ENCODE measurements at regions not wholly inside any gene's neighbourhood (a gene's known extent, or its start where the extent isn't known, plus 50 kb on each side); places are given as distances from the start of the nearest gene placed in this dataset.

DNA sequence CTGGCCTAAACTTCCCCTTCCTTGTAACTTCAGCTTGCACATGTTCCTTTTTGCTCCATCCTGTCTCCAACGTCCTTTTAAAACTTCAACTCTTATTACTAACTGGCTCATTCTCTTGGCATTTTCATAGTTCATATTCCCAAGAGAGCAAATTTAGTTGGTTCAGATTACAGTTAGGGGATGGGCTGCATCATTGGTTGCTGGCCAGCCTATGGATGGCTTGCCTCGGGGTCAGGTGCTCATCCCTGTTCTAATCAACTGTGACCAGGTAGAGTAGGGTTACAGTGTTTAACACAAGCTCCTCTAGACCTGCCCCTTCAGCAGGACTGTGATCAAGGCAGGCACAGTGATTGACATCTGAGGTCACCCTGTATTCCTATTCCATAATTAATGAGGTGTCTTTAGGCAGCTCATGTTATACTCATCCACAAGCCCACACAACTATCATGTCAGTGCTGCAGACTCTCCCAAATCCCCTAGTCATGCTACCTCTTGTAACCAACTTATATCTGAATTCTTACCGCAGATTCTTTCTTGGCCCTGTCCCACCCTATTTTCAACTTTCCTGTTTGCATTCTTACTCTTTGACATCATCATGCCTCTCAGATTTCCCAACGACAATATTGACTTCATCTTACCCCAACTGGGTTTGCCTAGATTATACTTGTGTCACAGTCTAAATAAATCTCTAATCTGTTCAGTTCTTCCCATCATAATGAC, 293.3 kb downstream of the MTX2 start:
- peaks cover 0 to 2% of the 10 kb centered on the region in 2 donors for H3K27me3 ChIP-seq (ENCODE audit: control insufficient read depth in 2 of 2, insufficient read depth in 2 of 2, low read length in 2 of 2)
- H3K27ac ChIP-seq (ENCODE audit: low read depth in 2 of 2, low read length in 2 of 2), result no peak overlapping the region
- no peak overlapping the region for H3K9ac ChIP-seq (ENCODE audit: low read depth in 1 of 2, low read length in 2 of 2)
- no peaks in the 10 kb centered on the region for H3K36me3 ChIP-seq (ENCODE audit: control insufficient read depth in 2 of 2, insufficient read depth in 2 of 2, low read length in 2 of 2)
- no peaks in the 10 kb centered on the region for H3K4me1 ChIP-seq (ENCODE audit: control insufficient read depth in 2 of 2, insufficient read depth in 2 of 2, low read length in 2 of 2)
- no peak overlapping the region for H3K4me3 ChIP-seq (ENCODE audit: low read length in 2 of 2)
- H3K9me3 ChIP-seq (ENCODE audit: control insufficient read depth in 2 of 2, low read length in 2 of 2), result no peaks in the 10 kb centered on the region

DNA sequence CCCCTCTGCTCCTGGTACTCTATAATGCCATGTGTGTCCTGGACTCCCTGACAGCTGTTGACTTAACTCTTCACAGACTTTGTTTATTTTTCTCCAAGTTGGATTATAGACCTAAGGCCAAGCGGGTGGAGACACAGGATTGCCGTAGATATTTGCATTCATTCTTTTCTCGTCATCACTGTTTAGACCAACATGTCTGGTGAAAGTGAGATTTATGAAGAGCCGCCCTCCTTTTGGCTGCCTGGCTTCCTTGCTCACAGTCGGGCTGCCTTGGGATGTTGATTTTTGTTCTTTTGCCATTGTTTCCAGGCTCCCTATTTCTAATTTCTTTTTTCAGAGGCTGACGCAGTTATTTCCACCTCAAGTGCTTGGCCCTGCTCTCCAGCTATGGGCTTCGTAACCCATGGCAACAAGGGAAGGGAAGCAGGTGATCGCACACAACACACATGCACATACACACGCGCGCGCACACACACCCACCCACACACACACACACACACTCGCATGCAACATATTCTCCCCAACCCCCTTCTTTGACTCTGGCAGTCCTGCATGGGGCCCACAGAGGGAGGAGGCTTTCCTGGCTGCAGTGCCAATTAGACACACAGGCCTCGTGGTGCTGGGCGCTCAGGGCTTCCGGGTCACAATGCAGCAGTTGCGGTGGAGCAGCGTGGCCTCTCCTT, 296.5 kb downstream of the MTX2 start:
- H3K27ac ChIP-seq (ENCODE audit: low read depth in 2 of 2, low read length in 2 of 2), result peak overlapping the region in 1 of 2 donors; percentile 14

DNA sequence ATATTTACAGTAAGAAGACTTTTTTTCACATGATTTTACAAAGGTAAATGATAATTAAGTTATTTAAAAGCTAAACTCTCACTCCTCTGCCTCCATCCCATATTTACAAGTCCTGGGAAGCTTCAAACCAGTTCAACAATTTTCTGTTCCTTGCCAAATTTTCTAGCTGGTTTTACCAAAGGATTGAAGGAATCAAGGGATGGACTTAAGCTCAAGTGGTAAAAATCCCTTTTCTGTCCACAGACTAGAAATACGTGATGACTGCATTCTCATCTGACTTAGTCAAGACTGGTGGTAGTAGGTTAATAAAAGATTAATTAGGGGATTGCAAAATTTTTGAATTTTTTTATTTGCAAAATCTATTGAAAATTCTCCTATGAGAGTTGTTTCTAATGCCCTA, 297.3 kb downstream of the MTX2 start:
- no peak overlapping the region for H3K4me3 ChIP-seq (ENCODE audit: low read length in 2 of 2)
- no peak overlapping the region for H3K27ac ChIP-seq (ENCODE audit: low read depth in 2 of 2, low read length in 2 of 2)

More for the DNA sequence above, 296.5 kb downstream of the MTX2 start:
- H3K27me3 ChIP-seq (ENCODE audit: control insufficient read depth in 2 of 2, insufficient read depth in 2 of 2, low read length in 2 of 2), result no peaks in the 10 kb centered on the region
- no peaks in the 10 kb centered on the region for H3K36me3 ChIP-seq (ENCODE audit: control insufficient read depth in 2 of 2, insufficient read depth in 2 of 2, low read length in 2 of 2)
- no peak overlapping the region for H3K4me3 ChIP-seq (ENCODE audit: low read length in 2 of 2)
- H3K9me3 ChIP-seq (ENCODE audit: control insufficient read depth in 2 of 2, low read length in 2 of 2), result no peaks in the 10 kb centered on the region
- no peak overlapping the region for H3K9ac ChIP-seq (ENCODE audit: low read depth in 1 of 2, low read length in 2 of 2)
- no peaks in the 10 kb centered on the region for H3K4me1 ChIP-seq (ENCODE audit: control insufficient read depth in 2 of 2, insufficient read depth in 2 of 2, low read length in 2 of 2)

DNA sequence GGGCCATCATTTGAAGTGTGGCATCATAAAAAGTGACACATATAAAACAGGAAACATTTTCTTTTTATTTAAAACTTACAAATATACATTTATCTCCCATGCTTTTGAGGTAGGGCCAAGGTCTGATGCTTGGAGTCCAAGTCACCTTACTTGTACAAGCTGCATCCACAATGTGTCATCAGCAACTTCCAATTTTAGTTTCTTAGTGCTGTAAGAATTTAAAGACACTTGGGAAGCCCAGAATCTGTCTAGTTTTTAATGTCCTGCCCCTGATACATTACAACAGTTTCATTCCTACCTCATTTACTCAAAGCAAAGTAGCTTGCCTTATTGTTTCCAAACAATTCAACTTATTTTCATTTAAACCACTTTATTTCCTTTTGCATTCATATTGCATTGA, 297.7 kb downstream of the MTX2 start:
- H3K36me3 ChIP-seq (ENCODE audit: control insufficient read depth in 2 of 2, insufficient read depth in 2 of 2, low read length in 2 of 2), result no peaks in the 10 kb centered on the region
- H3K27me3 ChIP-seq (ENCODE audit: control insufficient read depth in 2 of 2, insufficient read depth in 2 of 2, low read length in 2 of 2), result no peaks in the 10 kb centered on the region
- no peak overlapping the region for H3K4me3 ChIP-seq (ENCODE audit: low read length in 2 of 2)
- no peak overlapping the region for H3K27ac ChIP-seq (ENCODE audit: low read depth in 2 of 2, low read length in 2 of 2)
- H3K9me3 ChIP-seq (ENCODE audit: control insufficient read depth in 2 of 2, low read length in 2 of 2), result no peaks in the 10 kb centered on the region
- no peak overlapping the region for H3K9ac ChIP-seq (ENCODE audit: low read depth in 1 of 2, low read length in 2 of 2)
- H3K4me1 ChIP-seq (ENCODE audit: control insufficient read depth in 2 of 2, insufficient read depth in 2 of 2, low read length in 2 of 2), result no peaks in the 10 kb centered on the region

More for the DNA sequence above, 297.3 kb downstream of the MTX2 start:
- H3K4me1 ChIP-seq (ENCODE audit: control insufficient read depth in 2 of 2, insufficient read depth in 2 of 2, low read length in 2 of 2), result no peaks in the 10 kb centered on the region
- no peaks in the 10 kb centered on the region for H3K27me3 ChIP-seq (ENCODE audit: control insufficient read depth in 2 of 2, insufficient read depth in 2 of 2, low read length in 2 of 2)
- H3K9ac ChIP-seq (ENCODE audit: low read depth in 1 of 2, low read length in 2 of 2), result no peak overlapping the region
- H3K36me3 ChIP-seq (ENCODE audit: control insufficient read depth in 2 of 2, insufficient read depth in 2 of 2, low read length in 2 of 2), result no peaks in the 10 kb centered on the region
- no peaks in the 10 kb centered on the region for H3K9me3 ChIP-seq (ENCODE audit: control insufficient read depth in 2 of 2, low read length in 2 of 2)

DNA sequence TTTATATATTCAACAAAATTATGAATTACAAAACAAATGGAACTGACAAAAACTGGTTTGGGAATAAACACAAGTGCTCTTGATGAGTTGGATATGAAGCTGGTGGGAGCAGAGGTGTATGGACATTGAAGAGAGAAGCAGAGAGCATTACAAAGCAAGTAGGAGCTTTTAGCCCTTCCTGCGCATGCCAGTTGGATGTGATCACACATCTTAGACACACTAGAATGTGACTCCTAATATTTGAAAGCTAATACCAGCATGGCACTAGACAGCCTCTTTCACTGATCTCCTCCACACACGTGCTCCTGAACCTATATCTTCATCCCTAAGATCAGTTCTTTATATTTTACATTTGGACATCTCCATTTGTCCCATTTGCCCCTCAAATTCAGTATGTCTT, 298.1 kb downstream of the MTX2 start:
- Histone ChIP-seq H3K27ac (ENCODE audit: low read depth in 2 of 2, low read length in 2 of 2) (no peak overlapping the region), H3K4me3 (ENCODE audit: low read length in 2 of 2) (no peak overlapping the region), H3K4me1 (ENCODE audit: control insufficient read depth in 2 of 2, insufficient read depth in 2 of 2, low read length in 2 of 2) (no peaks in the 10 kb centered on the region), H3K9me3 (ENCODE audit: control insufficient read depth in 2 of 2, low read length in 2 of 2) (no peaks in the 10 kb centered on the region), H3K9ac (ENCODE audit: low read depth in 1 of 2, low read length in 2 of 2) (no peak overlapping the region), H3K36me3 (ENCODE audit: control insufficient read depth in 2 of 2, insufficient read depth in 2 of 2, low read length in 2 of 2) (no peaks in the 10 kb centered on the region), H3K27me3 (ENCODE audit: control insufficient read depth in 2 of 2, insufficient read depth in 2 of 2, low read length in 2 of 2) (no peaks in the 10 kb centered on the region)

DNA sequence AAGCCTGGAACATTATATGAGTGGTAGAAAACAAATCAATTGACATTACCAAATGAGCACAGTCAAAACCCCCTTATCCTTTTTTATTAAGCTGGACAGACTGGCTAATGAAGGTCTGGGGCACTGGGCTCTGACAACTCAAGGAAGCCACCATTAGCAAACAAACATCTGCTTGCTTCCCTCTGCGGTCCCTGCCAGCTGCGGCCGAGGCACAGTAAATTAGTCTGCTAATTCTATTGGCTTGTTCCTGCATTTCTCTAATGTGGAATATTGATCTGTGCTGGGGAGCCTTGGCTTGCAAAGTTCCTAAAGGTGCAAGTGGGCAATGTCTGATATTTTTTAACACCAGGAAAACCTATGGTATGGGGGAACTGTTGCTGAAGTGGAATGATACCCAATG, 300.3 kb downstream of the MTX2 start:
- Histone ChIP-seq H3K27me3 (ENCODE audit: control insufficient read depth in 2 of 2, insufficient read depth in 2 of 2, low read length in 2 of 2) (no peaks in the 10 kb centered on the region), H3K27ac (ENCODE audit: low read depth in 2 of 2, low read length in 2 of 2) (no peak overlapping the region)

DNA sequence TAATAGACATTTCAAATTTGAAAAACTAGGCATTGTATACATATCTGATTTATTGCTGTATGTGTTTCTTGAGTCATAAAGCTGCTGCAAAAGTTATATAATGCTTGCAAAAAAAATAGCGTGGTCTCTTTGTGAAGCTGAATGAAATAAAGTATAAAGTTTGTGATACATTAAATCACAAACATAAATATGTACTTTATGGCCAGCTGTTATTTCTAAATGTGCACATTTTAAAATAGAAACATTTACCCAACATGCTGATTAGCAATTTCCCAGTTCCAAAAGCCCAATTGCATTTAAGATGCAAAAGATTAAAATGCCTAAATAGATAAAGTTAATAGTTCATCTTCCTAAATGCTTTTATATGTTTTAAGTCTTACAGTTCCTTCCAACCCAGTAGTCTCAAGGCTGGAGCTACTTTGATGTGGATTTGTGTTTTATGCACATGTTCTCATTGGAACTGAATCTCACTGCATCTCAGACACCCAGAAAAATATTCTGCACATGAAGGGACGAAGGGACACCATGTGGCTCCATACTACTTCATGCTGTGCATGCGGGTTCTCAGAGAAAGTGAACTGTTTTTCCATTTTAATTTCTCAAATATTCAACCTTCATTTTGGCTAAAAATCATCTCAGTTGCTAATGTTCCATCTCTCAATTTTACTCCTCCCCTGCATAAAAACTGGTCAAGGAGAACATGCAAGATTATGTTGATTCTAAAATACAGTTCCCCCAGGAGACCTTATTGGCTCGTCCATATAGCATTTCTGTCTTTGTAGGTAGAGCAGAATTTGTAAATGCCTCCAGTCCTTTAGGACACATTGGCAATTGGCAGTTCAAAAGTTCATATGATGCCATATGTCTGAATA, 304.6 kb downstream of the MTX2 start:
- Histone ChIP-seq H3K4me3 (ENCODE audit: low read length in 2 of 2) (no peak overlapping the region), H3K4me1 (ENCODE audit: control insufficient read depth in 2 of 2, insufficient read depth in 2 of 2, low read length in 2 of 2) (no peaks in the 10 kb centered on the region)

More for the DNA sequence above, 300.3 kb downstream of the MTX2 start:
- H3K9ac ChIP-seq (ENCODE audit: low read depth in 1 of 2, low read length in 2 of 2), result no peak overlapping the region
- no peaks in the 10 kb centered on the region for H3K36me3 ChIP-seq (ENCODE audit: control insufficient read depth in 2 of 2, insufficient read depth in 2 of 2, low read length in 2 of 2)
- H3K4me3 ChIP-seq (ENCODE audit: low read length in 2 of 2), result no peak overlapping the region
- H3K9me3 ChIP-seq (ENCODE audit: control insufficient read depth in 2 of 2, low read length in 2 of 2), result no peaks in the 10 kb centered on the region
- H3K4me1 ChIP-seq (ENCODE audit: control insufficient read depth in 2 of 2, insufficient read depth in 2 of 2, low read length in 2 of 2), result no peaks in the 10 kb centered on the region

DNA sequence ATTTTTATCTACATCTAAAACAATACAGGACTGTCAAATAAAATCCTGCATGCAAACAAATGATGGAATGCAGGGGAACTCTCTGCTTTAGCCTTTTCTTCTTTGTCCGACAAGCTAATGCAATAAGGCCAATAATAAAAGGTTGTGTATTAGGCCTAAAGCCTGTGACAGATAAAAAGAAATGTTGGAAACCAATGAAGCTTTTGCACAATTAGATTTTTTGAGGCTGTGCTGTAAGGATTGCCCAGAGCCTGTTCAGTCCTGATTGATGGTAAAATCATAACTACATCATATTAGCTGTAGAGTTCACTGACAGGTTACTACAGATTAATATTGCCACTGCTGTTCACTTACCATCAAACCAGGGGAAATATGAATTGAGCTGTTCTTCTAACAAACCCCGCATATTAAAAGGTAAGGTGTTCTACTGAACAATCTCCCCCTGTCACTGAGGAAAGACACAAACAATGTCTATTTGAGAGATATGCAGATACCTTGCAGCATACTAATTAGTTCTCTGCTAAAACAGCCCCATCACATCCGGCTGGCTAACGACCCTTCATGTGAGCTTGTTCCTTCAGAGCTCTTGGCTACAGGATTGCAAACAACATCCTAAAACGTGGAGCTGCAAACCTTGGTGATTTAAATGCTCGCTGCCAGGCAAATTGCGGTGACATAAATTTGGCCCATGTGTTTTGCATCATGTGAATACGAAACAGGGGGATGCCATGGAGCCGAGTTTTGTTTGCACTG, 305.4 kb downstream of the MTX2 start:
- H3K9ac ChIP-seq (ENCODE audit: low read depth in 1 of 2, low read length in 2 of 2), result no peak overlapping the region
- no peak overlapping the region for H3K4me3 ChIP-seq (ENCODE audit: low read length in 2 of 2)
- no peaks in the 10 kb centered on the region for H3K9me3 ChIP-seq (ENCODE audit: control insufficient read depth in 2 of 2, low read length in 2 of 2)
- H3K27ac ChIP-seq (ENCODE audit: low read depth in 2 of 2, low read length in 2 of 2), result no peak overlapping the region
- H3K4me1 ChIP-seq (ENCODE audit: control insufficient read depth in 2 of 2, insufficient read depth in 2 of 2, low read length in 2 of 2), result peaks cover 2 to 3% of the 10 kb centered on the region in 2 donors
- no peaks in the 10 kb centered on the region for H3K36me3 ChIP-seq (ENCODE audit: control insufficient read depth in 2 of 2, insufficient read depth in 2 of 2, low read length in 2 of 2)
- H3K27me3 ChIP-seq (ENCODE audit: control insufficient read depth in 2 of 2, insufficient read depth in 2 of 2, low read length in 2 of 2), result peaks cover 0 to 2% of the 10 kb centered on the region in 2 donors

More for the DNA sequence above, 304.6 kb downstream of the MTX2 start:
- no peaks in the 10 kb centered on the region for H3K36me3 ChIP-seq (ENCODE audit: control insufficient read depth in 2 of 2, insufficient read depth in 2 of 2, low read length in 2 of 2)
- no peak overlapping the region for H3K27ac ChIP-seq (ENCODE audit: low read depth in 2 of 2, low read length in 2 of 2)
- no peak overlapping the region for H3K9ac ChIP-seq (ENCODE audit: low read depth in 1 of 2, low read length in 2 of 2)
- H3K9me3 ChIP-seq (ENCODE audit: control insufficient read depth in 2 of 2, low read length in 2 of 2), result no peaks in the 10 kb centered on the region
- H3K27me3 ChIP-seq (ENCODE audit: control insufficient read depth in 2 of 2, insufficient read depth in 2 of 2, low read length in 2 of 2), result peaks cover 0 to 2% of the 10 kb centered on the region in 2 donors

DNA sequence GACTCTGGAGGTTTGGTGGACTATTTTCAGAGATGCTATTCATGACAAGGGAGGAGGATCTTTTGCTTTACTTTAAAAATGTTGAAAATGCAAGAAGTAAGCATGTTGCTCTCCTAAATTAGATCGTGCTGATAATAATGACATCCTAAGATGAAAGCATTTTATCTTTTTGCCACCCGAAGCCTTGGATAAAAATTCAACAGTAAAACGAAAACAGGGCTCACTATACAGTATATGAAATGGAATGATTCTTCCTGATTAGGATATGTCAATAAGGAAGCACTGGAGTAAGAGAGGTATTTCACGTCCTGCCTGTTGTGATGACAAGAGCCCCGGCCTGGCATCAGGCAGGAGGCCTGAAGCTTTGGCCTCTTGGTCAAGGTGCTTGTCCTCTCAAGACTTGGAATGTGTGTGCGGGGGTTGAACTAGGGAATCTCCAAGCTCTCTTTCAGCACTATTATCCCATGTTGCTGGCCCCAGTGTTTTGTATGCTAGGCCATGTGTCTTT, 306.0 kb downstream of the MTX2 start:
- no peak overlapping the region for H3K9ac ChIP-seq (ENCODE audit: low read depth in 1 of 2, low read length in 2 of 2)
- no peak overlapping the region for H3K4me3 ChIP-seq (ENCODE audit: low read length in 2 of 2)
- no peaks in the 10 kb centered on the region for H3K36me3 ChIP-seq (ENCODE audit: control insufficient read depth in 2 of 2, insufficient read depth in 2 of 2, low read length in 2 of 2)
- H3K27me3 ChIP-seq (ENCODE audit: control insufficient read depth in 2 of 2, insufficient read depth in 2 of 2, low read length in 2 of 2), result peaks cover 0 to 2% of the 10 kb centered on the region in 2 donors
- H3K9me3 ChIP-seq (ENCODE audit: control insufficient read depth in 2 of 2, low read length in 2 of 2), result no peaks in the 10 kb centered on the region
- H3K4me1 ChIP-seq (ENCODE audit: control insufficient read depth in 2 of 2, insufficient read depth in 2 of 2, low read length in 2 of 2), result peaks cover 3% of the 10 kb centered on the region in 2 donors
- no peak overlapping the region for H3K27ac ChIP-seq (ENCODE audit: low read depth in 2 of 2, low read length in 2 of 2)
